IPS-18c (cell line): ENCODE measurements at regions not wholly inside any gene's neighbourhood (a gene's known extent, or its start where the extent isn't known, plus 50 kb on each side); places are given as distances from the start of the nearest gene placed in this dataset.
"Not testable (repeated sequence)": the region's sequence is repeated elsewhere in the genome, so short reads cannot be mapped to it uniquely, and the experiment has no call there.

Experiments used
- H3K4me3 ChIP-seq: 2 replicates; pipeline ENCODE4 v1.7.0; 2013; ENCODE audit warnings: low read depth, mild to moderate bottlenecking, low read length, moderate library complexity; ENCODE audit not compliant: insufficient read depth
- H3K9me3 ChIP-seq: one replicate; pipeline ENCODE4 v1.6.1; 2013; ENCODE audit warnings: mild to moderate bottlenecking, low read length, moderate library complexity; ENCODE audit not compliant: control insufficient read depth, insufficient read depth

- H3K9me3 ChIP-seq: no peaks in the 10 kb centered on the region
- no peak overlapping the region for H3K4me3 ChIP-seq
Measured at GRCh38 chr18:73544617-73545016, 603.0 kb downstream of the FBXO15 start.

- no peaks in the 10 kb centered on the region for H3K9me3 ChIP-seq
- H3K4me3 ChIP-seq: no peak overlapping the region
Measured at GRCh38 chr18:73544032-73544431, 603.6 kb downstream of the FBXO15 start.

- Histone ChIP-seq H3K4me3 (no peak overlapping the region), H3K9me3 (no peaks in the 10 kb centered on the region)
Measured at GRCh38 chr18:73535990-73536389, 611.6 kb downstream of the FBXO15 start.

- Histone ChIP-seq H3K9me3 (no peaks in the 10 kb centered on the region), H3K4me3 (no peak overlapping the region)
Measured at GRCh38 chr18:73535189-73535588, 612.4 kb downstream of the FBXO15 start.

- no peaks in the 10 kb centered on the region for H3K9me3 ChIP-seq
- no peak overlapping the region for H3K4me3 ChIP-seq
Measured at GRCh38 chr18:73531601-73532000, 616.0 kb downstream of the FBXO15 start.

GRCh38 chr18:73528066-73528465 is 619.6 kb downstream of the FBXO15 start:
- H3K4me3 ChIP-seq: no peak overlapping the region
- H3K9me3 ChIP-seq: no peaks in the 10 kb centered on the region

- no peak overlapping the region for H3K4me3 ChIP-seq
Measured at GRCh38 chr18:73520229-73520628, 627.4 kb downstream of the FBXO15 start.

GRCh38 chr18:73516056-73516455 is 631.6 kb downstream of the FBXO15 start:
- not testable (repeated sequence) for H3K9me3 ChIP-seq, H3K4me3 ChIP-seq

More at GRCh38 chr18:73520229-73520628, 627.4 kb downstream of the FBXO15 start:
- no peaks in the 10 kb centered on the region for H3K9me3 ChIP-seq

- H3K9me3 ChIP-seq: no peaks in the 10 kb centered on the region
- no peak overlapping the region for H3K4me3 ChIP-seq
Measured at GRCh38 chr18:73514449-73514848, 633.2 kb downstream of the FBXO15 start.

GRCh38 chr18:73511771-73512503 is 635.7 kb downstream of the FBXO15 start:
- no peak overlapping the region for H3K4me3 ChIP-seq

GRCh38 chr18:73509460-73509859 is 638.2 kb downstream of the FBXO15 start:
- no peak overlapping the region for H3K4me3 ChIP-seq
- H3K9me3 ChIP-seq: no peaks in the 10 kb centered on the region

More at GRCh38 chr18:73511771-73512503, 635.7 kb downstream of the FBXO15 start:
- H3K9me3 ChIP-seq: no peaks in the 10 kb centered on the region

GRCh38 chr18:73503326-73503725 is 635.5 kb upstream of the NETO1 start:
- H3K4me3 ChIP-seq: no peak overlapping the region
- no peaks in the 10 kb centered on the region for H3K9me3 ChIP-seq

GRCh38 chr18:73487966-73488365 is 620.2 kb upstream of the NETO1 start:
- Histone ChIP-seq H3K9me3 (no peaks in the 10 kb centered on the region), H3K4me3 (no peak overlapping the region)

GRCh38 chr18:73485166-73485565 is 617.4 kb upstream of the NETO1 start:
- Histone ChIP-seq H3K9me3 (no peaks in the 10 kb centered on the region), H3K4me3 (no peak overlapping the region)

GRCh38 chr18:73482901-73483300 is 615.1 kb upstream of the NETO1 start:
- H3K9me3 ChIP-seq: no peaks in the 10 kb centered on the region
- no peak overlapping the region for H3K4me3 ChIP-seq

- H3K4me3 ChIP-seq: no peak overlapping the region
- peaks cover 3% of the 10 kb centered on the region for H3K9me3 ChIP-seq
Measured at GRCh38 chr18:73479477-73479876, 611.7 kb upstream of the NETO1 start.

GRCh38 chr18:73478191-73478590 is 610.4 kb upstream of the NETO1 start:
- peaks cover 3% of the 10 kb centered on the region for H3K9me3 ChIP-seq
- H3K4me3 ChIP-seq: no peak overlapping the region

GRCh38 chr18:73476031-73476430 is 608.2 kb upstream of the NETO1 start:
- Histone ChIP-seq H3K4me3 (no peak overlapping the region), H3K9me3 (peaks cover 3% of the 10 kb centered on the region)

- H3K9me3 ChIP-seq: no peaks in the 10 kb centered on the region
- H3K4me3 ChIP-seq: no peak overlapping the region
Measured at GRCh38 chr18:73462092-73462491, 594.3 kb upstream of the NETO1 start.
